ENCODE measurements at regions not wholly inside any gene's neighbourhood (a gene's known extent, or its start where the extent isn't known, plus 50 kb on each side); places are given as distances from the start of the nearest gene placed in this dataset.

DNA sequence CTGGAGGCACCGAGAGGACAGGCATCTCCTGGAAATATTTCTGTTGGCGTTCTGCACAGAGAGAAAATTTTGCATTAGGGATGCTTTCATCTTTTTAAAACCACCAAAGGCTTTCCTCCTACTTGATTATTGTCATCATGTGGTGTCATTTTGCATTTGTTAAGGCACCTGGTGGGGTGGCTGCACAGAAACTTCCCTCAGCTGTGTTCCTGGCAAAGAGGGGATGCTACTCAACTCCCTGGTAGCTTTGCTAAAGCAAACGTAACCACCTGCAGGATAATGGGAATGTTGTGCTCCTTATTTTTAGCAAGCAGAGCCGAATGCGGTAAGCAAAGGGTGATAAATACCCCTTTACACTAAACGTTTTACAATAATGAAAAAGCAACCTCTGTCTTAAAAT is 229.8 kb downstream of the STIM2 start:
- DNase-seq (no peak), ATAC-seq (ENCODE audit: poor library complexity) (no peak)
- H3K36me3 ChIP-seq (ENCODE audit: insufficient read depth, low read length), result no peaks in the 10 kb centered on the region
- no peaks in the 10 kb centered on the region for H3K4me1 ChIP-seq (ENCODE audit: insufficient read depth, low read length)
- no peak overlapping the region for H3K27ac ChIP-seq (ENCODE audit: low read depth in 1 of 2, low read length in 2 of 2)
- H3K9me3 ChIP-seq (ENCODE audit: control insufficient read depth in 1 of 2, insufficient read depth in 1 of 2, low read length in 2 of 2), result no peaks in the 10 kb centered on the region
- TF ChIP-seq, protein P1, sequence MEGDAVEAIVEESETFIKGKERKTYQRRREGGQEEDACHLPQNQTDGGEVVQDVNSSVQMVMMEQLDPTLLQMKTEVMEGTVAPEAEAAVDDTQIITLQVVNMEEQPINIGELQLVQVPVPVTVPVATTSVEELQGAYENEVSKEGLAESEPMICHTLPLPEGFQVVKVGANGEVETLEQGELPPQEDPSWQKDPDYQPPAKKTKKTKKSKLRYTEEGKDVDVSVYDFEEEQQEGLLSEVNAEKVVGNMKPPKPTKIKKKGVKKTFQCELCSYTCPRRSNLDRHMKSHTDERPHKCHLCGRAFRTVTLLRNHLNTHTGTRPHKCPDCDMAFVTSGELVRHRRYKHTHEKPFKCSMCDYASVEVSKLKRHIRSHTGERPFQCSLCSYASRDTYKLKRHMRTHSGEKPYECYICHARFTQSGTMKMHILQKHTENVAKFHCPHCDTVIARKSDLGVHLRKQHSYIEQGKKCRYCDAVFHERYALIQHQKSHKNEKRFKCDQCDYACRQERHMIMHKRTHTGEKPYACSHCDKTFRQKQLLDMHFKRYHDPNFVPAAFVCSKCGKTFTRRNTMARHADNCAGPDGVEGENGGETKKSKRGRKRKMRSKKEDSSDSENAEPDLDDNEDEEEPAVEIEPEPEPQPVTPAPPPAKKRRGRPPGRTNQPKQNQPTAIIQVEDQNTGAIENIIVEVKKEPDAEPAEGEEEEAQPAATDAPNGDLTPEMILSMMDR (IDR thresholded peaks at IDR 0.05), result no peak
- Mint-ChIP-seq H3K9me3 (no peaks in the 10 kb centered on the region), H3K4me3 (no peak overlapping the region), H3K36me3 (ENCODE audit: low read depth) (no peaks in the 10 kb centered on the region), H3K4me1 (ENCODE audit: low read depth) (peaks cover 2% of the 10 kb centered on the region), H3K27ac (no peak overlapping the region), H3K27me3 (peaks cover 70% of the 10 kb centered on the region)
- intact Hi-C loops (cut with DNase I, micrococcal nuclease), result no loop called here
- CTCF ChIA-PET, result no interaction called here
- H3K27me3 ChIP-seq (ENCODE audit: control insufficient read depth in 1 of 2, insufficient read depth in 2 of 2, low read length in 2 of 2), result peaks cover 16 to 28% of the 10 kb centered on the region in 2 experiments
- POLR2A ChIA-PET, result no interaction called here
- no peak overlapping the region for H3K4me3 ChIP-seq (ENCODE audit: low read length)

DNA sequence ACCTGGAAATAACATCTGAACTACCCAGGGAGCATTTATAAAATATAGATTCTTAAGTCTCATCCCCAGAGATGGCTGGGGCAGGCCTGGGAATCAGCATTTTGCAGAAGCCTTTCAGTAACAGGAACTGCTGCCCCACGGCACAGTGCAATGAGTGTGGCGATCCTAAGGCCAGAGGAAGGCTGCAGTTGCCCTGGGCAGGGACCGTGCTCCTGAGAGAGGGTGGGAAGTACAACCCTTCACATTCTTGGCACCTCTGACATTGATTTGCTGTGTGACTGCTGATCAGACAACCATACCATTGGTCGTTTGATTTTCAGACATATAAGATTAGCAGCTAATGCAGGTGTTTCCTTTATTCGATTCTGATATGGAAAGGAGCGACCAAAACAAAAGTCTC is 233.6 kb downstream of the STIM2 start:
- H3K4me1 ChIP-seq (ENCODE audit: insufficient read depth, low read length), result no peaks in the 10 kb centered on the region
- Mint-ChIP-seq H3K9me3 (no peaks in the 10 kb centered on the region), H3K36me3 (ENCODE audit: low read depth) (no peaks in the 10 kb centered on the region), H3K4me1 (ENCODE audit: low read depth) (no peaks in the 10 kb centered on the region), H3K4me3 (no peak overlapping the region), H3K27me3 (peaks cover 32% of the 10 kb centered on the region), H3K27ac (no peak overlapping the region)
- TF ChIP-seq, protein P1 (IDR thresholded peaks at IDR 0.05), result no peak
- H3K4me3 ChIP-seq (ENCODE audit: low read length), result no peak overlapping the region
- no peaks in the 10 kb centered on the region for H3K9me3 ChIP-seq (ENCODE audit: control insufficient read depth in 1 of 2, insufficient read depth in 1 of 2, low read length in 2 of 2)
- H3K27ac ChIP-seq (ENCODE audit: low read depth in 1 of 2, low read length in 2 of 2), result no peak overlapping the region
- ChIA-PET POLR2A (no interaction called here), CTCF (no interaction called here)
- intact Hi-C loops (cut with DNase I, micrococcal nuclease), result no loop called here
- H3K36me3 ChIP-seq (ENCODE audit: insufficient read depth, low read length), result no peaks in the 10 kb centered on the region
- H3K27me3 ChIP-seq (ENCODE audit: control insufficient read depth in 1 of 2, insufficient read depth in 2 of 2, low read length in 2 of 2), result peaks cover 6 to 10% of the 10 kb centered on the region in 2 experiments
- ATAC-seq (ENCODE audit: poor library complexity) (no peak), DNase-seq (no peak)

DNA sequence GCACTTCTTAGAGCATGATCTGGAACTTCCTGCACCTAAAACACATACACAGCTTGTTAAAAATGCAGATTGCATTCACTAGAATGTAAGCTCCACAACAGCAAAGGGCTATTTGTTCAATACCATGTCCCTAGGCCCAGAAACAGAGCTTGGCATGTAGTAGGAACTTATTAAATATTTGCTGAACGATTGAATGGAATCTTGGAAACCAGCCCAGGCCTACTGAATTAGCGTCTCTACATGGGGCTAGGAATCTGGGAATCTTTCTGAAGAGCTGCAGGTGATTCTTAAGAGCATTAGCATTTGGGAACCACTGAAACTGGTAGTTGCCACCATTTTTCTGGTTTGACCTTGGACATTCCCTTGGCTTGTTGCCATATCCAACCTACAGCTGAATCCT is 234.1 kb downstream of the STIM2 start:
- no peak for ATAC-seq (ENCODE audit: poor library complexity)
- H3K9me3 Mint-ChIP-seq, result no peaks in the 10 kb centered on the region
- no peaks in the 10 kb centered on the region for H3K4me1 Mint-ChIP-seq (ENCODE audit: low read depth)

More for the DNA sequence above, 234.1 kb downstream of the STIM2 start:
- POLR2A ChIA-PET, result no interaction called here
- H3K27me3 Mint-ChIP-seq, result peaks cover 26% of the 10 kb centered on the region
- no peak overlapping the region for H3K4me3 ChIP-seq (ENCODE audit: low read length)
- H3K4me3 Mint-ChIP-seq, result no peak overlapping the region
- peaks cover 4 to 10% of the 10 kb centered on the region in 2 experiments for H3K27me3 ChIP-seq (ENCODE audit: control insufficient read depth in 1 of 2, insufficient read depth in 2 of 2, low read length in 2 of 2)
- H3K36me3 Mint-ChIP-seq (ENCODE audit: low read depth), result no peaks in the 10 kb centered on the region
- intact Hi-C loops (cut with DNase I, micrococcal nuclease), result no loop called here
- H3K27ac Mint-ChIP-seq, result no peak overlapping the region
- CTCF ChIA-PET, result no interaction called here
- no peaks in the 10 kb centered on the region for H3K9me3 ChIP-seq (ENCODE audit: control insufficient read depth in 1 of 2, insufficient read depth in 1 of 2, low read length in 2 of 2)
- H3K27ac ChIP-seq (ENCODE audit: low read depth in 1 of 2, low read length in 2 of 2), result no peak overlapping the region
- H3K36me3 ChIP-seq (ENCODE audit: insufficient read depth, low read length), result no peaks in the 10 kb centered on the region
- TF ChIP-seq, protein P1 (IDR thresholded peaks at IDR 0.05), result no peak
- H3K4me1 ChIP-seq (ENCODE audit: insufficient read depth, low read length), result no peaks in the 10 kb centered on the region
- DNase-seq, result no peak

Data from CD4-positive, alpha-beta T cell (primary cell).